Kidney tubule cell (primary cell): ENCODE measurements at regions not wholly inside any gene's neighbourhood (a gene's known extent, or its start where the extent isn't known, plus 50 kb on each side); places are given as distances from the start of the nearest gene placed in this dataset.
"Not testable (repeated sequence)": the region's sequence is repeated elsewhere in the genome, so short reads cannot be mapped to it uniquely, and the experiment has no call there.

ENCODE experiments used
- DNase-seq: peaks from one replicate; pipeline ENCODE4 v3.0.0-alpha.2; 2018; ENCODE audit warnings: low spot score

- DNase-seq: no peak
These were observed 562.8 kb downstream of the GALC start for GRCh38 chr14:87430214-87430613.

GRCh38 chr14:87419925-87420324, 573.1 kb downstream of the GALC start:
- no peak for DNase-seq

GRCh38 chr14:87411370-87411769, 581.6 kb downstream of the GALC start:
- no peak for DNase-seq

- peak; percentile 86 for DNase-seq
These were observed 583.6 kb downstream of the GALC start for GRCh38 chr14:87409393-87409792.

- DNase-seq: no peak
These were observed 585.6 kb downstream of the GALC start for GRCh38 chr14:87407344-87407743.

- DNase-seq: no peak
These were observed 587.4 kb downstream of the GALC start for GRCh38 chr14:87405563-87405962.

- DNase-seq: no peak
These were observed 595.5 kb downstream of the GALC start for GRCh38 chr14:87397499-87397898.

- no peak for DNase-seq
These were observed 601.9 kb downstream of the GALC start for GRCh38 chr14:87391066-87391465.

- DNase-seq: no peak
These were observed 604.0 kb downstream of the GALC start for GRCh38 chr14:87388946-87389345.

GRCh38 chr14:87387806-87388205, 605.2 kb downstream of the GALC start:
- DNase-seq: no peak

- DNase-seq: no peak
These were observed 606.5 kb downstream of the GALC start for GRCh38 chr14:87386524-87386923.

- DNase-seq: no peak
These were observed 612.9 kb downstream of the GALC start for GRCh38 chr14:87380054-87380453.

GRCh38 chr14:87368751-87369150, 624.2 kb downstream of the GALC start:
- no peak for DNase-seq

- DNase-seq: not testable (repeated sequence)
These were observed 632.7 kb downstream of the GALC start for GRCh38 chr14:87360246-87360645.

GRCh38 chr14:87351007-87351406, 642.0 kb downstream of the GALC start:
- DNase-seq: no peak

GRCh38 chr14:87349921-87350320, 643.1 kb downstream of the GALC start:
- no peak for DNase-seq

- peak; percentile 9 for DNase-seq
These were observed 649.3 kb downstream of the GALC start for GRCh38 chr14:87343652-87344051.

GRCh38 chr14:87334997-87335685, 657.8 kb downstream of the GALC start:
- peak; percentile 25 for DNase-seq

GRCh38 chr14:87331991-87332390, 661.0 kb downstream of the GALC start:
- DNase-seq: peak; percentile 37

- no peak for DNase-seq
These were observed 667.2 kb downstream of the GALC start for GRCh38 chr14:87325741-87326140.

- DNase-seq: no peak
These were observed 669.8 kb downstream of the GALC start for GRCh38 chr14:87323191-87323590.

GRCh38 chr14:87321548-87321947, 671.4 kb downstream of the GALC start:
- no peak for DNase-seq

GRCh38 chr14:87312894-87313205, 680.1 kb downstream of the GALC start:
- no peak for DNase-seq

- no peak for DNase-seq
These were observed 680.7 kb downstream of the GALC start for GRCh38 chr14:87312169-87312893.
